ENCODE measurements at regions not wholly inside any gene's neighbourhood (a gene's known extent, or its start where the extent isn't known, plus 50 kb on each side); places are given as distances from the start of the nearest gene placed in this dataset.

GRCh38 chr11:130582981-130583380 lies 134.5 kb downstream of the ADAMTS15 start:
- Histone ChIP-seq H3K9me3 (ENCODE audit: control insufficient read depth in 2 of 2, insufficient read depth in 1 of 2, low read depth in 1 of 2, low read length in 1 of 2) (peaks cover 2 to 12% of the 10 kb centered on the region in 2 donors), H3K4me3 (ENCODE audit: low read depth in 1 of 3, low read length in 3 of 3) (no peak overlapping the region), H3K36me3 (ENCODE audit: control insufficient read depth in 3 of 3, insufficient read depth in 2 of 3, low read depth in 1 of 3, low read length in 3 of 3) (no peaks in the 10 kb centered on the region), H3K4me1 (ENCODE audit: control insufficient read depth in 3 of 3, insufficient read depth in 2 of 3, low read depth in 1 of 3, low read length in 2 of 3) (no peaks in the 10 kb centered on the region), H3K27me3 (ENCODE audit: control insufficient read depth in 3 of 3, insufficient read depth in 3 of 3, low read length in 3 of 3) (peaks cover 0 to 3% (median 0%) of the 10 kb centered on the region in 3 donors), H3K27ac (ENCODE audit: low read depth in 1 of 3, low read length in 2 of 3) (no peak overlapping the region)
- FAIRE-seq (no peak), DNase-seq (no peak)
- WGBS, 3 donors: 79 to 92% (median 90%) methylated on average over 2 of the region's 2 CpGs

GRCh38 chr11:130583801-130584211 lies 135.4 kb downstream of the ADAMTS15 start:
- DNase-seq (no peak), FAIRE-seq (no peak)
- 85 to 87% (median 86%) methylated on average over 4 of the region's 4 CpGs for WGBS, 3 donors

GRCh38 chr11:130585545-130585944 lies 137.1 kb downstream of the ADAMTS15 start:
- Histone ChIP-seq H3K4me1 (ENCODE audit: control insufficient read depth in 3 of 3, insufficient read depth in 2 of 3, low read depth in 1 of 3, low read length in 2 of 3) (no peaks in the 10 kb centered on the region), H3K27me3 (ENCODE audit: control insufficient read depth in 3 of 3, insufficient read depth in 3 of 3, low read length in 3 of 3) (peaks cover 0 to 3% (median 0%) of the 10 kb centered on the region in 3 donors), H3K9me3 (ENCODE audit: control insufficient read depth in 2 of 2, insufficient read depth in 1 of 2, low read depth in 1 of 2, low read length in 1 of 2) (peaks cover 2 to 5% of the 10 kb centered on the region in 2 donors), H3K36me3 (ENCODE audit: control insufficient read depth in 3 of 3, insufficient read depth in 2 of 3, low read depth in 1 of 3, low read length in 3 of 3) (no peaks in the 10 kb centered on the region), H3K4me3 (ENCODE audit: low read depth in 1 of 3, low read length in 3 of 3) (no peak overlapping the region), H3K27ac (ENCODE audit: low read depth in 1 of 3, low read length in 2 of 3) (no peak overlapping the region)
- FAIRE-seq: no peak
- DNase-seq: no peak
- WGBS, 3 donors: 60 to 66% (median 66%) methylated on average over 5 of the region's 5 CpGs

More at GRCh38 chr11:130583801-130584211, 135.4 kb downstream of the ADAMTS15 start:
- Histone ChIP-seq H3K27me3 (ENCODE audit: control insufficient read depth in 3 of 3, insufficient read depth in 3 of 3, low read length in 3 of 3) (peaks cover 0 to 3% (median 0%) of the 10 kb centered on the region in 3 donors), H3K27ac (ENCODE audit: low read depth in 1 of 3, low read length in 2 of 3) (no peak overlapping the region), H3K4me1 (ENCODE audit: control insufficient read depth in 3 of 3, insufficient read depth in 2 of 3, low read depth in 1 of 3, low read length in 2 of 3) (no peaks in the 10 kb centered on the region), H3K4me3 (ENCODE audit: low read depth in 1 of 3, low read length in 3 of 3) (no peak overlapping the region), H3K9me3 (ENCODE audit: control insufficient read depth in 2 of 2, insufficient read depth in 1 of 2, low read depth in 1 of 2, low read length in 1 of 2) (peaks cover 2 to 11% of the 10 kb centered on the region in 2 donors), H3K36me3 (ENCODE audit: control insufficient read depth in 3 of 3, insufficient read depth in 2 of 3, low read depth in 1 of 3, low read length in 3 of 3) (no peaks in the 10 kb centered on the region)

- peaks cover 0 to 3% (median 0%) of the 10 kb centered on the region in 3 donors for H3K27me3 ChIP-seq (ENCODE audit: control insufficient read depth in 3 of 3, insufficient read depth in 3 of 3, low read length in 3 of 3)
- H3K4me1 ChIP-seq (ENCODE audit: control insufficient read depth in 3 of 3, insufficient read depth in 2 of 3, low read depth in 1 of 3, low read length in 2 of 3): no peaks in the 10 kb centered on the region
- no peak overlapping the region for H3K27ac ChIP-seq (ENCODE audit: low read depth in 1 of 3, low read length in 2 of 3)
- FAIRE-seq (no peak), DNase-seq (no peak)
- H3K9me3 ChIP-seq (ENCODE audit: control insufficient read depth in 2 of 2, insufficient read depth in 1 of 2, low read depth in 1 of 2, low read length in 1 of 2): peaks cover 2 to 5% of the 10 kb centered on the region in 2 donors
- H3K4me3 ChIP-seq (ENCODE audit: low read depth in 1 of 3, low read length in 3 of 3): no peak overlapping the region
- 65 to 83% (median 65%) methylated on average over 4 of the region's 4 CpGs for WGBS, 3 donors
- H3K36me3 ChIP-seq (ENCODE audit: control insufficient read depth in 3 of 3, insufficient read depth in 2 of 3, low read depth in 1 of 3, low read length in 3 of 3): no peaks in the 10 kb centered on the region
Observed at GRCh38 chr11:130587658-130588057, 139.2 kb downstream of the ADAMTS15 start.

GRCh38 chr11:130588471-130588870 lies 140.0 kb downstream of the ADAMTS15 start:
- Histone ChIP-seq H3K27me3 (ENCODE audit: control insufficient read depth in 3 of 3, insufficient read depth in 3 of 3, low read length in 3 of 3) (peaks cover 0 to 3% (median 0%) of the 10 kb centered on the region in 3 donors), H3K4me1 (ENCODE audit: control insufficient read depth in 3 of 3, insufficient read depth in 2 of 3, low read depth in 1 of 3, low read length in 2 of 3) (no peaks in the 10 kb centered on the region), H3K27ac (ENCODE audit: low read depth in 1 of 3, low read length in 2 of 3) (no peak overlapping the region), H3K4me3 (ENCODE audit: low read depth in 1 of 3, low read length in 3 of 3) (no peak overlapping the region), H3K9me3 (ENCODE audit: control insufficient read depth in 2 of 2, insufficient read depth in 1 of 2, low read depth in 1 of 2, low read length in 1 of 2) (peaks cover 2 to 5% of the 10 kb centered on the region in 2 donors), H3K36me3 (ENCODE audit: control insufficient read depth in 3 of 3, insufficient read depth in 2 of 3, low read depth in 1 of 3, low read length in 3 of 3) (no peaks in the 10 kb centered on the region)
- FAIRE-seq (no peak), DNase-seq (no peak)
- WGBS, 3 donors: 82 to 98% (median 90%) methylated on average over 2 of the region's 2 CpGs

- Histone ChIP-seq H3K27me3 (ENCODE audit: control insufficient read depth in 3 of 3, insufficient read depth in 3 of 3, low read length in 3 of 3) (peaks cover 0 to 2% (median 0%) of the 10 kb centered on the region in 3 donors), H3K9me3 (ENCODE audit: control insufficient read depth in 2 of 2, insufficient read depth in 1 of 2, low read depth in 1 of 2, low read length in 1 of 2) (peaks cover 2 to 4% of the 10 kb centered on the region in 2 donors), H3K4me3 (ENCODE audit: low read depth in 1 of 3, low read length in 3 of 3) (no peak overlapping the region), H3K4me1 (ENCODE audit: control insufficient read depth in 3 of 3, insufficient read depth in 2 of 3, low read depth in 1 of 3, low read length in 2 of 3) (no peaks in the 10 kb centered on the region), H3K36me3 (ENCODE audit: control insufficient read depth in 3 of 3, insufficient read depth in 2 of 3, low read depth in 1 of 3, low read length in 3 of 3) (no peaks in the 10 kb centered on the region), H3K27ac (ENCODE audit: low read depth in 1 of 3, low read length in 2 of 3) (no peak overlapping the region)
- no peak for FAIRE-seq
- 24 to 32% (median 25%) methylated on average over 2 of the region's 2 CpGs for WGBS, 3 donors
- no peak for DNase-seq
Observed at GRCh38 chr11:130592056-130592455, 143.6 kb downstream of the ADAMTS15 start.

GRCh38 chr11:130593064-130593463 lies 144.6 kb downstream of the ADAMTS15 start:
- DNase-seq: no peak
- 90 to 91% (median 91%) methylated on average over 2 of the region's 2 CpGs for WGBS, 3 donors
- Histone ChIP-seq H3K27ac (ENCODE audit: low read depth in 1 of 3, low read length in 2 of 3) (no peak overlapping the region), H3K4me3 (ENCODE audit: low read depth in 1 of 3, low read length in 3 of 3) (no peak overlapping the region), H3K9me3 (ENCODE audit: control insufficient read depth in 2 of 2, insufficient read depth in 1 of 2, low read depth in 1 of 2, low read length in 1 of 2) (no peaks in the 10 kb centered on the region), H3K4me1 (ENCODE audit: control insufficient read depth in 3 of 3, insufficient read depth in 2 of 3, low read depth in 1 of 3, low read length in 2 of 3) (no peaks in the 10 kb centered on the region), H3K36me3 (ENCODE audit: control insufficient read depth in 3 of 3, insufficient read depth in 2 of 3, low read depth in 1 of 3, low read length in 3 of 3) (no peaks in the 10 kb centered on the region), H3K27me3 (ENCODE audit: control insufficient read depth in 3 of 3, insufficient read depth in 3 of 3, low read length in 3 of 3) (no peaks in the 10 kb centered on the region)
- no peak for FAIRE-seq

GRCh38 chr11:130598433-130598832 lies 150.0 kb downstream of the ADAMTS15 start:
- peaks cover 0 to 4% of the 10 kb centered on the region in 2 donors for H3K9me3 ChIP-seq (ENCODE audit: control insufficient read depth in 2 of 2, insufficient read depth in 1 of 2, low read depth in 1 of 2, low read length in 1 of 2)
- WGBS, 3 donors: 92 to 95% (median 94%) methylated on average over 25 of the region's 25 CpGs
- H3K4me1 ChIP-seq (ENCODE audit: control insufficient read depth in 3 of 3, insufficient read depth in 2 of 3, low read depth in 1 of 3, low read length in 2 of 3): no peaks in the 10 kb centered on the region
- H3K36me3 ChIP-seq (ENCODE audit: control insufficient read depth in 3 of 3, insufficient read depth in 2 of 3, low read depth in 1 of 3, low read length in 3 of 3): no peaks in the 10 kb centered on the region
- H3K4me3 ChIP-seq (ENCODE audit: low read depth in 1 of 3, low read length in 3 of 3): no peak overlapping the region
- H3K27ac ChIP-seq (ENCODE audit: low read depth in 1 of 3, low read length in 2 of 3): no peak overlapping the region
- no peak for FAIRE-seq
- H3K27me3 ChIP-seq (ENCODE audit: control insufficient read depth in 3 of 3, insufficient read depth in 3 of 3, low read length in 3 of 3): no peaks in the 10 kb centered on the region
- DNase-seq: no peak

GRCh38 chr11:130599073-130599654 lies 150.7 kb downstream of the ADAMTS15 start:
- Histone ChIP-seq H3K27ac (ENCODE audit: low read depth in 1 of 3, low read length in 2 of 3) (no peak overlapping the region), H3K4me1 (ENCODE audit: control insufficient read depth in 3 of 3, insufficient read depth in 2 of 3, low read depth in 1 of 3, low read length in 2 of 3) (no peaks in the 10 kb centered on the region), H3K4me3 (ENCODE audit: low read depth in 1 of 3, low read length in 3 of 3) (no peak overlapping the region), H3K27me3 (ENCODE audit: control insufficient read depth in 3 of 3, insufficient read depth in 3 of 3, low read length in 3 of 3) (no peaks in the 10 kb centered on the region), H3K36me3 (ENCODE audit: control insufficient read depth in 3 of 3, insufficient read depth in 2 of 3, low read depth in 1 of 3, low read length in 3 of 3) (no peaks in the 10 kb centered on the region), H3K9me3 (ENCODE audit: control insufficient read depth in 2 of 2, insufficient read depth in 1 of 2, low read depth in 1 of 2, low read length in 1 of 2) (peaks cover 0 to 4% of the 10 kb centered on the region in 2 donors)
- DNase-seq: no peak
- WGBS, 3 donors: 91 to 94% (median 91%) methylated on average over 4 of the region's 4 CpGs
- no peak for FAIRE-seq

All from small intestine (tissue), 7 donors.